ENCODE measurements at regions not wholly inside any gene's neighbourhood (a gene's known extent, or its start where the extent isn't known, plus 50 kb on each side); places are given as distances from the start of the nearest gene placed in this dataset.

- no peak for TF ChIP-seq ZBTB49 (CRISPR knock-in tag; IDR thresholded peaks at IDR 0.05; ENCODE audit: borderline replicate concordance)
These were observed 1266.8 kb downstream of the GRIK2 start (continued) for GRCh38 chr6:102660303-102660702.

DNA sequence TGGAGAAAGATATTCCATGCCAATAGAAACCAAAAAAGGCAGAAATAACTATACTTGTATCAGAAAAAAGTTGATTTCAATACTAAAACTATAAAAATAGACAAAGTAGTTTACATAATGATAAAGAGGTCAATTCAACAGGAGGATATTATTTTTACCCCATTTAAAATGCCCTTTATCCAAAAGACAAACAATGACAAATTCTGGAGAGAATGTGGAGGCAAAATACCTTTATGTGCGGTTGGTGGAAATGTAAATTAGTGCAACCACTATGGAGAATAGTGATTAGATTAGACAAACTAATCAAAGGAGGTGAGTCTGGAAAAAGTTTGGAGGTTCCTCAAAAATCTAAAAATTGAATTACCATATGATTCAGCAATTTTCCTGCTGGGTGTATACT, 1262.3 kb downstream of the GRIK2 start:
- H3K4me3 ChIP-seq: no peak overlapping the region
- CTCF ChIA-PET (ENCODE audit: low intra/inter-chr PET ratio): no interaction called here
- no TSS peak for BruUV-seq (replicated peaks)
- H2AFZ ChIP-seq (ENCODE audit: low read depth, low read length): no peak overlapping the region
- no peaks in the 10 kb centered on the region for H3K9me1 ChIP-seq (ENCODE audit: control insufficient read depth, insufficient read depth, low read length)
- intact Hi-C loops (cut with micrococcal nuclease) (no loop called here), in situ Hi-C loops (cut with MboI) (no loop called here)
- H3K9ac ChIP-seq (ENCODE audit: insufficient read depth in 1 of 2, low read depth in 2 of 2, low read length in 2 of 2): no peak overlapping the region
- H4K20me1 ChIP-seq (replicated peaks; ENCODE audit: control insufficient read depth, insufficient read depth, low read length): no peaks in the 10 kb centered on the region
- POLR2A ChIA-PET: no interaction called here
- no peaks in the 10 kb centered on the region for H3K4me1 ChIP-seq (replicated peaks in 1 of 2; ENCODE audit: control insufficient read depth in 2 of 2, insufficient read depth in 2 of 2, low read length in 2 of 2)
- ATAC-seq (no peak), DNase-seq (ENCODE audit: extremely low read depth in 1 of 4, low spot score in 3 of 4) (no peak), FAIRE-seq (no peak)
- TF ChIP-seq REST (IDR thresholded peaks at IDR 0.05; ENCODE audit: borderline replicate concordance) (no peak), REST (CRISPR knock-in tag; IDR thresholded peaks at IDR 0.05; ENCODE audit: low read depth) (no peak)
- no peak overlapping the region for H3K27ac ChIP-seq (ENCODE audit: extremely low read depth, low read depth, low read length)
- H3K27me3 ChIP-seq (ENCODE audit: control insufficient read depth in 2 of 2, insufficient read depth in 2 of 2, low read length in 2 of 2): no peaks in the 10 kb centered on the region
- H3K4me2 ChIP-seq (ENCODE audit: insufficient read depth, low read length): no peak overlapping the region
- H3K36me3 ChIP-seq (ENCODE audit: control insufficient read depth, insufficient read depth, low read length): no peaks in the 10 kb centered on the region
- H3K79me2 ChIP-seq (ENCODE audit: control insufficient read depth, insufficient read depth, low read length): no peaks in the 10 kb centered on the region
- 0% methylated on average over 1 of the region's 1 CpG for WGBS (ENCODE audit: insufficient coverage, low coverage, missing lambda C conversion rate)
- 0 out of 2 replicates have a peak, but pooled peaks cover 2% of the 10 kb centered on the region for H3K9me3 ChIP-seq (replicated peaks; ENCODE audit: control insufficient read depth, insufficient read depth, low read depth, low read length)
